ENCODE measurements at regions not wholly inside any gene's neighbourhood (a gene's known extent, or its start where the extent isn't known, plus 50 kb on each side); places are given as distances from the start of the nearest gene placed in this dataset.

DNA sequence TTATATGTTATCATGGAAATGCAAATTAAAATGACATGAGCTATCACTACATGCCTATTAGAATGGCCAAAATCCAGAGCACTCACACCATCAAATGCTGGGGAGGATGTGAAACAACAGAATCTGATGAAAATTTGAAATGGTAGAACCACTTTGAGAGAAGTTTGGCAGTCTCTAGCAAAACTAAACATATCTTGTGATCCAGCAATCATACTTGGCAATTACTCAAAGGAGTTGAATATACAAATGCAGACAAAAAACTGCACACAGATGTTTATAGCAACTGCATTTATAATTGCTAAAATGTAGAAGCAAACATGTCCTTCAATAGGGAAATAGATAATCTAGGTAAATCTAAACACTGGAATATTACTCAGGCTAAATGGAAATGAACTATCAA is 1164.9 kb downstream of the DNAJB9 start:
- intact Hi-C loops (cut with DNase I): no loop called here
- Histone ChIP-seq H3K27ac (no peak overlapping the region), H3K4me1 (replicated peaks) (no peaks in the 10 kb centered on the region), H3K9me3 (no peaks in the 10 kb centered on the region), H3K36me3 (no peaks in the 10 kb centered on the region), H3K4me3 (no peak overlapping the region), H3K27me3 (replicated peaks; ENCODE audit: insufficient read depth) (no peaks in the 10 kb centered on the region)
- DNase-seq (ENCODE audit: low spot score): no peak
- TF ChIP-seq POLR2A (IDR thresholded peaks at IDR 0.05) (no peak), POLR2AphosphoS5 (IDR thresholded peaks at IDR 0.05) (no peak)
- TF ChIP-seq, protein P1, sequence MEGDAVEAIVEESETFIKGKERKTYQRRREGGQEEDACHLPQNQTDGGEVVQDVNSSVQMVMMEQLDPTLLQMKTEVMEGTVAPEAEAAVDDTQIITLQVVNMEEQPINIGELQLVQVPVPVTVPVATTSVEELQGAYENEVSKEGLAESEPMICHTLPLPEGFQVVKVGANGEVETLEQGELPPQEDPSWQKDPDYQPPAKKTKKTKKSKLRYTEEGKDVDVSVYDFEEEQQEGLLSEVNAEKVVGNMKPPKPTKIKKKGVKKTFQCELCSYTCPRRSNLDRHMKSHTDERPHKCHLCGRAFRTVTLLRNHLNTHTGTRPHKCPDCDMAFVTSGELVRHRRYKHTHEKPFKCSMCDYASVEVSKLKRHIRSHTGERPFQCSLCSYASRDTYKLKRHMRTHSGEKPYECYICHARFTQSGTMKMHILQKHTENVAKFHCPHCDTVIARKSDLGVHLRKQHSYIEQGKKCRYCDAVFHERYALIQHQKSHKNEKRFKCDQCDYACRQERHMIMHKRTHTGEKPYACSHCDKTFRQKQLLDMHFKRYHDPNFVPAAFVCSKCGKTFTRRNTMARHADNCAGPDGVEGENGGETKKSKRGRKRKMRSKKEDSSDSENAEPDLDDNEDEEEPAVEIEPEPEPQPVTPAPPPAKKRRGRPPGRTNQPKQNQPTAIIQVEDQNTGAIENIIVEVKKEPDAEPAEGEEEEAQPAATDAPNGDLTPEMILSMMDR (IDR thresholded peaks at IDR 0.05): no peak

DNA sequence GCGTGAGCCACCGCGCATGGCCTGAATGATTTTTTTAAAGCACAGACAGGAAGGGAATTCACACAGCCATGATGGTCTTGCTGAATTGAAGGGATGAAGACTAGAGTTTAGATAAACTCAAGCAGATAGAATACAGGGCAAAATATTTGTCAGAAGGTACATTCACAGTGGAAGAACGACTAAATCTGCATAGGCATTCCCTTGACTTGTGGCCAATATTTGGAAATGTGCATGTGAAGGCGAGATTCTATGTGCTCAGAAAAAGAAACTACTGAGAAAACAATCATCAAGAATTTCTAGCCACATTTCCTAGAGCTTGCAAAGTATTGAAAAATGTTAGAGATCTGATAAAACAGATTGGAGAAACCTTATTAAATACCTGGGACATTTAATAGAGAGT is 1166.2 kb downstream of the DNAJB9 start:
- no peaks in the 10 kb centered on the region for H3K9me3 ChIP-seq
- H3K27me3 ChIP-seq (replicated peaks; ENCODE audit: insufficient read depth): no peaks in the 10 kb centered on the region
- H3K4me3 ChIP-seq: no peak overlapping the region
- no peaks in the 10 kb centered on the region for H3K4me1 ChIP-seq (replicated peaks)
- no peaks in the 10 kb centered on the region for H3K36me3 ChIP-seq
- TF ChIP-seq, protein P1 (IDR thresholded peaks at IDR 0.05): no peak
- TF ChIP-seq POLR2A (IDR thresholded peaks at IDR 0.05): no peak
- no peak for TF ChIP-seq POLR2AphosphoS5 (IDR thresholded peaks at IDR 0.05)
- intact Hi-C loops (cut with DNase I): no loop called here
- WGBS: 82% methylated on average over 5 of the region's 5 CpGs
- no peak for DNase-seq (ENCODE audit: low spot score)
- H3K27ac ChIP-seq: no peak overlapping the region

DNA sequence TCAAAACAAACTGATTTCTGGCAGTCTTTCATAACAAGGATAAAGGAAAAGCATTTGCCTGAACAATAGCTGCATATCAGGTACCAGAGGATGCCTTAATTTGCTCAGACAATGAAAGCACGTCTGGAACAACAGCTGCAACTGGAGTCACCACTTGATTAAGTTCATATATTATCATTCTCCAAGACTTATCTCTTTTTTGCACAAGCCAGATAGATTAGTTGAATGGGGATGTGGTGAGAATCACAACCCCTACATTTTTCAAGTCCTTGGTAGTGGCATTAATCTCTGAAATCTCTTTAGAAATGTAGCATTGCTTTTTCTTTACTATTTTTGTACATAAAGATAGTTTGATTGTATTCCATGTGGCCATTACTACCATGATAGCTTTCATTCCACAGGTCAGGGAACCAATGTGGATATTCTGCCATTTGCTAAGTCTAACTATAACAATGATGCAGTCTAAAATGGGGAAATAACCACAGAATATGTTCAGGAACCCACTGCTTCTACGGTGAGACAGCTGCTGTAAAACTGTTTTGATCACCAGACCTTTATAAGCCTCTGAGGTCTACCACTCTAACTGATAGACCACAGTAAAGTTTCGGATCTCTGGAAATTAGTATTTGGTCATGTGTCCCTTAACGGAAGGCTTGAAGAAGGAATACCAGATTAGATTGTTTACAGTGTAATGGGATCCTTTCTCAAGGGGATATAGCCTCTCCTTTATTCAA is 1176.2 kb downstream of the DNAJB9 start:
- Histone ChIP-seq H3K27ac (no peak overlapping the region), H3K36me3 (no peaks in the 10 kb centered on the region), H3K9me3 (no peaks in the 10 kb centered on the region), H3K4me1 (replicated peaks) (no peaks in the 10 kb centered on the region), H3K27me3 (replicated peaks; ENCODE audit: insufficient read depth) (no peaks in the 10 kb centered on the region), H3K4me3 (no peak overlapping the region)
- no peak for TF ChIP-seq POLR2AphosphoS5 (IDR thresholded peaks at IDR 0.05)
- no peak for TF ChIP-seq POLR2A (IDR thresholded peaks at IDR 0.05)
- TF ChIP-seq, protein P1 (IDR thresholded peaks at IDR 0.05): no peak
- intact Hi-C loops (cut with DNase I): no loop called here
- 59% methylated on average over 4 of the region's 4 CpGs for WGBS
- no peak for DNase-seq (ENCODE audit: low spot score)

DNA sequence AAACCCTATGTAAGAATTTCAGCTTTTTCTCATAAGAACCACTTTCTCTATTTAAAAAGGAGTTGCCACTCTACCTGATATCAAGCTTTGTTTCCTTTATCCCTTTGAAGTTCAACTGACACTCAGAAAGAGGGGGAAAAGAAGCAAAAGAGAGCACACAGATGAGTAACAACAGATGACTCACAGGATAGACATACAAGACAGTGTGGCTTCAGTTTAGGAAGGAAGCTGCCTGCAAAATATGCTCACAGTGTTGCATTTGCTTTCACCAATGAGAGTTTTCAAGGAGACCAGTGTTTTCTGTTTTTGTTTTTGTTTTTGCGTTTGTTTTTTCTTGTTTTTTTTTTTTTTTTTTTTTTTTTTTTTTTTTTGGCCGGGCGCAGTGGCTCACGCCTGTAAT is 1181.6 kb downstream of the DNAJB9 start:
- intact Hi-C loops (cut with DNase I): no loop called here
- TF ChIP-seq, protein P1 (IDR thresholded peaks at IDR 0.05): no peak

DNA sequence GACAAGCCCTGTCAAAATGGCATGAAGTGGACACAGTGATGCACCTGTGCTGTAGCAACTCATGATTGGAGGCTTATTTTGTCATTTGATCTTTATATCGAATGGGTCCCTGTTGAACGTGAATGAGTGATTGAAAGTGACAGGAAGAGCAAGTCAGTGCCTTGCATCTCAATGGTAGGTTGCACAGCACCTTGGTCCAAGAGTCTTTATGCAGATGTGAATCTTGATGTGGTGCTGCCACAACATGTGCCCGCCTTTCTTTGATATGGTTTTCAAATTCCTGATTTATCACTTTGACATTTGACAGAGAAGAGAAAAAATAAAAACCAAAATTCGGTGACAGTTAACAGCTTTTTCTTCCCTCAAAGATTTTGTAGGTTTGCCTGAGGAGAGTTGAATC is 1182.4 kb downstream of the DNAJB9 start:
- no peak for DNase-seq (ENCODE audit: low spot score)
- H3K27me3 ChIP-seq (replicated peaks; ENCODE audit: insufficient read depth): no peaks in the 10 kb centered on the region
- intact Hi-C loops (cut with DNase I): no loop called here
- H3K4me1 ChIP-seq (replicated peaks): no peaks in the 10 kb centered on the region
- H3K4me3 ChIP-seq: no peak overlapping the region
- no peak overlapping the region for H3K27ac ChIP-seq
- 87% methylated on average over 4 of the region's 4 CpGs for WGBS
- no peaks in the 10 kb centered on the region for H3K9me3 ChIP-seq
- TF ChIP-seq POLR2A (IDR thresholded peaks at IDR 0.05) (no peak), POLR2AphosphoS5 (IDR thresholded peaks at IDR 0.05) (no peak)
- TF ChIP-seq, protein P1 (IDR thresholded peaks at IDR 0.05): no peak
- H3K36me3 ChIP-seq: no peaks in the 10 kb centered on the region

More for the DNA sequence above, 1181.6 kb downstream of the DNAJB9 start:
- DNase-seq (ENCODE audit: low spot score): no peak
- Histone ChIP-seq H3K27me3 (replicated peaks; ENCODE audit: insufficient read depth) (no peaks in the 10 kb centered on the region), H3K27ac (no peak overlapping the region), H3K4me3 (no peak overlapping the region), H3K9me3 (no peaks in the 10 kb centered on the region), H3K4me1 (replicated peaks) (no peaks in the 10 kb centered on the region), H3K36me3 (no peaks in the 10 kb centered on the region)
- 88% methylated on average over 4 of the region's 4 CpGs for WGBS
